Prostate gland (tissue), 2 donors: ENCODE measurements at regions not wholly inside any gene's neighbourhood (a gene's known extent, or its start where the extent isn't known, plus 50 kb on each side); places are given as distances from the start of the nearest gene placed in this dataset.
A peak's percentile ranks its signal among the peaks of the same experiment; 100 is the strongest.

Source experiments
- CTCF ChIP-seq, 4 experiments: fragments of 200-600 bp in 2 of 4; fragments of 450-650 bp in 2 of 4; sonication (generic) in 2 of 4; IDR thresholded peaks; 1 replicate in 3 of 4; 2 replicates in 1 of 4; pipeline ENCODE4 v1.5.1; 2016 to 2019; ENCODE audit warnings: antibody characterized with exemption in 4 of 4, mild to moderate bottlenecking in 2 of 4, moderate library complexity in 2 of 4
- POLR2AphosphoS5 ChIP-seq: sonication (generic); formaldehyde crosslinking; IDR thresholded peaks from one replicate; pipeline ENCODE4 v1.6.1; 2017; ENCODE audit warnings: antibody characterized with exemption

- TF ChIP-seq POLR2AphosphoS5 = peak; percentile 55
- no peak for TF ChIP-seq CTCF (IDR thresholded peaks at IDR 0.05)
Observed at GRCh38 chr5:68950125-68950524, 143.7 kb upstream of the SLC30A5 start.
